Spleen (tissue), 11 donors: ENCODE measurements at regions not wholly inside any gene's neighbourhood (a gene's known extent, or its start where the extent isn't known, plus 50 kb on each side); places are given as distances from the start of the nearest gene placed in this dataset.

Experiments
- DNase-seq: peaks from one replicate; pipeline ENCODE4 v3.0.0-alpha.2; 2020
- H3K27ac ChIP-seq, 8 donors: fragments of 200-600 bp; sonication (generic) in 7 of 8; 1 replicate in 4 of 8; 2 replicates in 4 of 8; pipeline versions ENCODE4 v1.5.0 to v1.8.0; 2016 to 2021; ENCODE audit warnings: inconsistent platforms in 4 of 8, mild to moderate bottlenecking in 4 of 8, moderate library complexity in 1 of 8
- H3K27me3 ChIP-seq, 7 donors: fragments of 200-600 bp; sonication (generic) in 6 of 7; replicated peaks in 1 of 7; 1 replicate in 4 of 7; 2 replicates in 3 of 7; pipeline versions ENCODE4 v1.5.0 to v1.8.0; 2016 to 2021; ENCODE audit warnings: inconsistent platforms in 3 of 7, mild to moderate bottlenecking in 1 of 7
- H3K36me3 ChIP-seq, 6 donors: fragments of 200-600 bp; sonication (generic) in 5 of 6; 1 replicate in 4 of 6; 2 replicates in 2 of 6; pipeline versions ENCODE4 v1.5.0 to v1.8.0; 2016 to 2021; ENCODE audit warnings: inconsistent platforms in 2 of 6
- H3K4me1 ChIP-seq, 6 donors: fragments of 200-600 bp; sonication (generic) in 5 of 6; 1 replicate in 3 of 6; 2 replicates in 3 of 6; pipeline versions ENCODE4 v1.5.0 to v1.8.0; 2016 to 2021; ENCODE audit warnings: inconsistent platforms in 3 of 6
- H3K4me3 ChIP-seq, 8 donors: fragments of 200-600 bp; sonication (generic) in 7 of 8; 1 replicate in 4 of 8; 2 replicates in 4 of 8; pipeline versions ENCODE4 v1.5.0 to v1.8.0; 2016 to 2021; ENCODE audit warnings: inconsistent platforms in 4 of 8, mild to moderate bottlenecking in 4 of 8, moderate library complexity in 2 of 8
- H3K9me3 ChIP-seq, 8 donors: fragments of 200-600 bp; sonication (generic) in 7 of 8; 1 replicate in 4 of 8; 2 replicates in 4 of 8; pipeline versions ENCODE4 v1.5.0 to v1.8.0; 2016 to 2021; ENCODE audit warnings: inconsistent platforms in 4 of 8
- POLR2A ChIP-seq, 3 donors: fragments of 450-650 bp; IDR thresholded peaks; one replicate each; pipeline ENCODE4 v1.5.1; 2017; ENCODE audit warnings: antibody characterized with exemption in 3 of 3, mild to moderate bottlenecking in 1 of 3
- POLR2AphosphoS5 ChIP-seq, 3 donors: sonication (generic); formaldehyde crosslinking; IDR thresholded peaks; one replicate each; pipeline ENCODE4 v1.5.1; 2017; ENCODE audit warnings: antibody characterized with exemption in 3 of 3
- WGBS, 5 donors: extraction: QIAGEN DNeasy Blood & Tissue Kit in 3 of 5; methylation state at CpG; one replicate each; pipeline versions ENCODE4 v1.1.5 to v1.1.7; 2013 to 2018; 5-methylcytosine and 5-hydroxymethylcytosine counted together
- intact Hi-C: fragments of 100-400 bp; cut with DNase I; formaldehyde crosslinking; loops from one replicate; pipeline ENCODE4 v1.15.0; 2023; ENCODE audit warnings: low total_unique reads
- TF ChIP-seq, protein P1 (sequence below), 11 experiments: fragments of 200-600 bp in 7 of 11; fragments of 450-650 bp in 4 of 11; sonication (generic) in 4 of 11; IDR thresholded peaks in 8 of 11; conservative IDR thresholded peaks in 3 of 11; 1 replicate in 7 of 11; 2 replicates in 4 of 11; pipeline versions ENCODE4 v1.4.0 to v1.8.0; 2016 to 2021; ENCODE audit warnings: antibody characterized with exemption in 11 of 11, inconsistent platforms in 4 of 11, mild to moderate bottlenecking in 1 of 11
- donor health status: healthy with polysubstance abuse.
- donor health status: DM: no; HTN: no; CAD: no; lungs with moderate emphysema.
- donor health status: DM: no; HTN: no; CAD: no.
- donor health status: Bipolar disorder and iron deficiency.
- donor health status: healthy.
- donor health status: DM: no; HTN: no; CAD: no.
- donor health status: DM: yes; HTN: yes; CAD: no.

DNA sequence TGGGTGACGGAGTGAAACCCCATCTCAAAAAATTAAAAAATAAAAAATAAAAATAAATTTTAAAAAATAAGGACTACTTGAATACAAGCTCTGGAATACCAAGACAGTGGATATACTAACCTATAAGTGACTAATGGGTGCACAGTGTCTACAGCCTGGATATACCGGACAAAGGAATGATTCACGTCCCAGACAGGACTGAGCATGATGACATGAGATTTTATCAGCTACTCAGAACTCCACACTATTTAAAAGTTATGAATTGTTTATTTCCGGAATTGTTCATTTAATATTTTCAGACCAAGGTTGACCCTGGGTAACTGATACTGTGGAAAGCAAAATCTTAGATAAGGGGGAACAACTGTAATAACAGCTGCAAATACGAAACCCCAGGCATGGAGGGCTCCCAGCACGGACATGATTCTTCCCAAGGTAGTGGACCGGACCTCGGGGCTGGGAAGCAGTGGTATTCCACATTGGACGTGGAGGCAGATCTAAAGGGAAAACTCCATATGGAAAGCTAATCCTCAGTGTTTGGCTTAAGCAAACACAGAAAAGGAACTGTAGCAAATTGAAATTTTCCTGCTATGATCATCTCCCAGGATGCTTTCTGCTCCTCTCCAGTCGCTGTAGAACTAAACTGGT lies 102.6 kb upstream of the TSHZ3 start:
- no peak overlapping the region for H3K27ac ChIP-seq
- 80 to 86% (median 82%) methylated on average over 10 of the region's 10 CpGs for WGBS, 5 donors
- H3K27me3 ChIP-seq, result peaks cover 0 to 33% (median 0%) of the 10 kb centered on the region in 7 donors
- intact Hi-C loops, result no loop called here
- H3K4me1 ChIP-seq, result no peaks in the 10 kb centered on the region
- TF ChIP-seq, protein P1, sequence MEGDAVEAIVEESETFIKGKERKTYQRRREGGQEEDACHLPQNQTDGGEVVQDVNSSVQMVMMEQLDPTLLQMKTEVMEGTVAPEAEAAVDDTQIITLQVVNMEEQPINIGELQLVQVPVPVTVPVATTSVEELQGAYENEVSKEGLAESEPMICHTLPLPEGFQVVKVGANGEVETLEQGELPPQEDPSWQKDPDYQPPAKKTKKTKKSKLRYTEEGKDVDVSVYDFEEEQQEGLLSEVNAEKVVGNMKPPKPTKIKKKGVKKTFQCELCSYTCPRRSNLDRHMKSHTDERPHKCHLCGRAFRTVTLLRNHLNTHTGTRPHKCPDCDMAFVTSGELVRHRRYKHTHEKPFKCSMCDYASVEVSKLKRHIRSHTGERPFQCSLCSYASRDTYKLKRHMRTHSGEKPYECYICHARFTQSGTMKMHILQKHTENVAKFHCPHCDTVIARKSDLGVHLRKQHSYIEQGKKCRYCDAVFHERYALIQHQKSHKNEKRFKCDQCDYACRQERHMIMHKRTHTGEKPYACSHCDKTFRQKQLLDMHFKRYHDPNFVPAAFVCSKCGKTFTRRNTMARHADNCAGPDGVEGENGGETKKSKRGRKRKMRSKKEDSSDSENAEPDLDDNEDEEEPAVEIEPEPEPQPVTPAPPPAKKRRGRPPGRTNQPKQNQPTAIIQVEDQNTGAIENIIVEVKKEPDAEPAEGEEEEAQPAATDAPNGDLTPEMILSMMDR (IDR thresholded peaks at IDR 0.05 in 8 of 11, conservative IDR thresholded peaks at IDR 0.05 in 3 of 11), result no peak
- no peak for TF ChIP-seq POLR2AphosphoS5 (IDR thresholded peaks at IDR 0.05)
- no peak for TF ChIP-seq POLR2A (IDR thresholded peaks at IDR 0.05)
- no peaks in the 10 kb centered on the region for H3K36me3 ChIP-seq
- H3K9me3 ChIP-seq, result peaks cover 0 to under 1% (median 0%) of the 10 kb centered on the region in 8 donors
- H3K4me3 ChIP-seq, result no peak overlapping the region
- no peak for DNase-seq

DNA sequence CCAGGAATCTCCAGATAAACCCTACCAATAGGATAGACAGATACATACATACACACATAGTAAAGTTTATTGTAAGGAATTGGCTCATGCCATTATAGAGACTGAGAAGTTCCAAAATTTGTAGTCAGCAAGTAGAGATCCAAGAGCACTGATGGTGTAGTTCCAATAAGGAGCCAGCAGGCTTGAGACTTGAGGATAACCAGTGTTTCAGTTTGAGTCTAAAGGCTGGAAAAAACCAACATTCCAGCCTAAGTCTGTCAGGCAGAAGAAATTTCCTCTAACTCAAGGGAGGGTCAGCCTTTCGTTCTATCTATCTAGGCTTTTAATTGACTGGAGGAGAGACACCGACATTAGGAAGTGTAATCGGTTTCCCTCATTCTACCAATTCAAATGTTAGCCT lies 110.2 kb upstream of the TSHZ3 start:
- intact Hi-C loops, result loop anchor here (5.0 kb wide), 1 partner anchor 512 kb away; no protein-coding TSS in a partner anchor
- H3K27ac ChIP-seq, result no peak overlapping the region

DNA sequence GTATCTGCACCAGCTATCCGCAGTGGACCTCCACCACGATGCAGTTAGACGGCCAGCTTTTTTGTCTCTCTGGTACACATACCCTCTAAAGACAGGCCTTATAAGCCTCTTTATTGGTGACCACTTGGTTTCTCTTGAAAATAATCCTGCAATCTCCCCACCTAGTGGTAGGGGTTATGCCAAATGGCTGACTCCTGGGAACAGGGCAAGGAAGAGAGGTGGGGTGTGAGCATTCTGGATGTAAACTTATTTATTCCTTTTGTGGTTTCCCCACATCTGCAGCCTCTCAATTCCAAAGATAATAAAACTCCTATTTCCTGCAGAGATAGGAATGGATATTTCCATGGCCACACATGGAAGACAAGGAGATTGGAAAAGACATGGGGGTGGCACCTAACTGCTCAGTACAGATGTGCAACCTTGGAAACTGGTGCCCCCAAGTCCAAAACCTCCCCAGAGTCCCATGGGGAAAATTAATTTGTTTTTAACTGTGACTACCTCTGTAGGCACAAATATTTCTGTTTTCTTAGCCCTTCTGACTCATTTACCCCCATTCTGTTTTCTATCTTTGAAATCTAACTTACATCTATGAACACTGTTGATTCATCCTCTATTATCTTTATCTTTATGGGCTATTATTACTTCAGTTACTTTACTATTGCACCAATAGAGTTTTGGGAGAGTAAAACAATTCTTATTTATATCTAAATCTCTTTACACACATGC lies 112.7 kb upstream of the TSHZ3 start:
- H3K4me3 ChIP-seq, result no peak overlapping the region
- peaks cover 0 to 5% (median 0%) of the 10 kb centered on the region in 7 donors for H3K27me3 ChIP-seq
- TF ChIP-seq POLR2AphosphoS5 (IDR thresholded peaks at IDR 0.05), result no peak
- TF ChIP-seq POLR2A (IDR thresholded peaks at IDR 0.05), result no peak
- TF ChIP-seq, protein P1 (IDR thresholded peaks at IDR 0.05 in 8 of 11, conservative IDR thresholded peaks at IDR 0.05 in 3 of 11), result no peak
- 89 to 100% (median 98%) methylated on average over 3 of the region's 3 CpGs for WGBS, 5 donors
- no peak overlapping the region for H3K27ac ChIP-seq
- DNase-seq, result no peak
- intact Hi-C loops, result no loop called here
- no peaks in the 10 kb centered on the region for H3K4me1 ChIP-seq
- H3K9me3 ChIP-seq, result no peaks in the 10 kb centered on the region
- no peaks in the 10 kb centered on the region for H3K36me3 ChIP-seq

More for the DNA sequence above, 110.2 kb upstream of the TSHZ3 start:
- Histone ChIP-seq H3K27me3 (peaks cover 0 to 5% (median 0%) of the 10 kb centered on the region in 7 donors), H3K4me1 (no peaks in the 10 kb centered on the region), H3K9me3 (no peaks in the 10 kb centered on the region), H3K4me3 (no peak overlapping the region), H3K36me3 (no peaks in the 10 kb centered on the region)
- WGBS, 5 donors, result 85 to 98% (median 90%) methylated on average over 3 of the region's 3 CpGs
- TF ChIP-seq, protein P1 (IDR thresholded peaks at IDR 0.05 in 8 of 11, conservative IDR thresholded peaks at IDR 0.05 in 3 of 11), result no peak
- no peak for TF ChIP-seq POLR2AphosphoS5 (IDR thresholded peaks at IDR 0.05)
- no peak for TF ChIP-seq POLR2A (IDR thresholded peaks at IDR 0.05)
- DNase-seq, result no peak
